Gastroesophageal sphincter (tissue), 3 donors: ENCODE measurements at regions not wholly inside any gene's neighbourhood (a gene's known extent, or its start where the extent isn't known, plus 50 kb on each side); places are given as distances from the start of the nearest gene placed in this dataset.

Experiments
- EP300 ChIP-seq: sonication (generic); formaldehyde crosslinking; IDR thresholded peaks from one replicate; pipeline ENCODE4 v1.6.1; 2017; ENCODE audit warnings: antibody characterized with exemption, mild to moderate bottlenecking
- TF ChIP-seq, protein P1 (sequence below), 4 experiments: fragments of 200-600 bp in 2 of 4; fragments of 450-650 bp in 2 of 4; sonication (generic) in 1 of 4; IDR thresholded peaks; one replicate each; pipeline ENCODE4 v1.5.1; 2017 to 2019; ENCODE audit warnings: antibody characterized with exemption in 4 of 4, mild to moderate bottlenecking in 2 of 4, moderate library complexity in 2 of 4

DNA sequence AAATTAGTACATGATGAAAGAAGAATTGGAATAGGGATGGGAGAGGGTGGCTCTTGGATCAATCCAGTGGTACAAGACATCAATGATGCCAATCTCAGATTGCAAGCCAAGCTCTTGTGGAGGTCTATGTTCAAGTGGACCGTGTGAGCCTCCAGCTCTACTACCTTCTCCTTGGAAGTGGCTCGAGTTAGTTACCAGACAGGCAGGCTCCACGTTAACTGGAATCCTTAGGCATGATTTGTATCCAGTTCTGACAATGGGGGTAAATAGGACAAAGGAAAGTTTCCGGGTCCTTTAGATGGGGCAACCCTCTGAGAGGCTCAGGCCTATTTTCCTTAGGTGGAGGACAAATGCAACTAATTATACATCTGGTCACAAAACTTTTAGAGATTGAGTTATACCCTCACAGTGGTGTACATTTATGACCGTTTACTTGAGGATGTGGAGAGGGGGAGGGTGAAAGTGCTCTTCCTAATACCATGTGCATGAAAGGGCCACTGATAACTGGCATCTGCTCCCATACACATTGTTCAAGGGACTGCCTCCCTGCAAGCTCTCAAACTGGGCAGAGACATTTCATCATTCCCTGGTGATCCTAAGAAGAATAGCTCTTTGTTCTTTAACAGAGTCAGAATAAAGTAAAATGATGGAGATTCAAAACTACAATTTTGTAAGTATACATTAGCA is 180.2 kb downstream of the SOCS6 start:
- TF ChIP-seq, protein P1, sequence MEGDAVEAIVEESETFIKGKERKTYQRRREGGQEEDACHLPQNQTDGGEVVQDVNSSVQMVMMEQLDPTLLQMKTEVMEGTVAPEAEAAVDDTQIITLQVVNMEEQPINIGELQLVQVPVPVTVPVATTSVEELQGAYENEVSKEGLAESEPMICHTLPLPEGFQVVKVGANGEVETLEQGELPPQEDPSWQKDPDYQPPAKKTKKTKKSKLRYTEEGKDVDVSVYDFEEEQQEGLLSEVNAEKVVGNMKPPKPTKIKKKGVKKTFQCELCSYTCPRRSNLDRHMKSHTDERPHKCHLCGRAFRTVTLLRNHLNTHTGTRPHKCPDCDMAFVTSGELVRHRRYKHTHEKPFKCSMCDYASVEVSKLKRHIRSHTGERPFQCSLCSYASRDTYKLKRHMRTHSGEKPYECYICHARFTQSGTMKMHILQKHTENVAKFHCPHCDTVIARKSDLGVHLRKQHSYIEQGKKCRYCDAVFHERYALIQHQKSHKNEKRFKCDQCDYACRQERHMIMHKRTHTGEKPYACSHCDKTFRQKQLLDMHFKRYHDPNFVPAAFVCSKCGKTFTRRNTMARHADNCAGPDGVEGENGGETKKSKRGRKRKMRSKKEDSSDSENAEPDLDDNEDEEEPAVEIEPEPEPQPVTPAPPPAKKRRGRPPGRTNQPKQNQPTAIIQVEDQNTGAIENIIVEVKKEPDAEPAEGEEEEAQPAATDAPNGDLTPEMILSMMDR (IDR thresholded peaks at IDR 0.05), result no peak
- no peak for TF ChIP-seq EP300
